Colonic mucosa (tissue), 4 donors: ENCODE measurements at regions not wholly inside any gene's neighbourhood (a gene's known extent, or its start where the extent isn't known, plus 50 kb on each side); places are given as distances from the start of the nearest gene placed in this dataset.

Source experiments
- DNase-seq: peaks from one replicate; pipeline ENCODE4 v3.0.0-alpha.2; 2020
- H3K27ac ChIP-seq: fragments of 200-600 bp; one replicate; pipeline ENCODE4 v1.8.0; 2021
- H3K27me3 ChIP-seq: fragments of 200-600 bp; one replicate; pipeline ENCODE4 v1.8.0; 2021
- H3K36me3 ChIP-seq: fragments of 200-600 bp; one replicate; pipeline ENCODE4 v1.8.0; 2021
- H3K4me1 ChIP-seq: fragments of 200-600 bp; one replicate; pipeline ENCODE4 v1.8.0; 2021; ENCODE audit warnings: mild to moderate bottlenecking
- H3K4me3 ChIP-seq: fragments of 200-600 bp; one replicate; pipeline ENCODE4 v1.8.0; 2021
- H3K9ac ChIP-seq, 2 donors: one replicate each; pipeline ENCODE4 v1.7.0; 2013; ENCODE audit warnings: control low read depth in 2 of 2, low read depth in 2 of 2, low read length in 2 of 2
- H3K9me3 ChIP-seq: fragments of 200-600 bp; one replicate; pipeline ENCODE4 v1.8.0; 2021
- CTCF ChIP-seq: fragments of 200-600 bp; IDR thresholded peaks from one replicate; pipeline ENCODE4 v1.8.0; 2022; ENCODE audit warnings: antibody characterized with exemption, mild to moderate bottlenecking
- intact Hi-C: fragments of 100-400 bp; cut with DNase I; formaldehyde crosslinking; loops from one replicate; pipeline ENCODE4 v1.14.1; 2022
- donor health status: healthy.
- donor health status: DM: no; HTN: no; CAD: no.
- donor health status: DM: no; HTN: no; CAD: no.

- no peak for TF ChIP-seq CTCF
- H3K4me1 ChIP-seq = no peaks in the 10 kb centered on the region
- no peaks in the 10 kb centered on the region for H3K9me3 ChIP-seq
- no peak overlapping the region for H3K4me3 ChIP-seq
- H3K27ac ChIP-seq = no peak overlapping the region
- no peak for DNase-seq
- no peaks in the 10 kb centered on the region for H3K36me3 ChIP-seq
- H3K9ac ChIP-seq = no peak overlapping the region
- no peaks in the 10 kb centered on the region for H3K27me3 ChIP-seq
- intact Hi-C loops = no loop called here
Measured at GRCh38 chr16:61555718-61556441, 480.4 kb downstream of the CDH8 start.

- Histone ChIP-seq H3K36me3 (no peaks in the 10 kb centered on the region), H3K4me3 (no peak overlapping the region), H3K27ac (no peak overlapping the region), H3K4me1 (no peaks in the 10 kb centered on the region), H3K9me3 (no peaks in the 10 kb centered on the region), H3K27me3 (no peaks in the 10 kb centered on the region), H3K9ac (no peak overlapping the region)
- TF ChIP-seq CTCF = no peak
- intact Hi-C loops = no loop called here
- DNase-seq = no peak
Measured at GRCh38 chr16:61549327-61549726, 486.9 kb downstream of the CDH8 start.

- no peak overlapping the region for H3K27ac ChIP-seq
- H3K9ac ChIP-seq = no peak overlapping the region
- TF ChIP-seq CTCF = no peak
- H3K9me3 ChIP-seq = no peaks in the 10 kb centered on the region
- intact Hi-C loops = no loop called here
- H3K4me3 ChIP-seq = no peak overlapping the region
- no peak for DNase-seq
- no peaks in the 10 kb centered on the region for H3K36me3 ChIP-seq
- H3K4me1 ChIP-seq = no peaks in the 10 kb centered on the region
- no peaks in the 10 kb centered on the region for H3K27me3 ChIP-seq
Measured at GRCh38 chr16:61547626-61548025, 488.6 kb downstream of the CDH8 start.

- Histone ChIP-seq H3K27ac (no peak overlapping the region), H3K9ac (no peak overlapping the region), H3K4me1 (no peaks in the 10 kb centered on the region), H3K4me3 (no peak overlapping the region), H3K27me3 (no peaks in the 10 kb centered on the region), H3K9me3 (no peaks in the 10 kb centered on the region), H3K36me3 (no peaks in the 10 kb centered on the region)
- intact Hi-C loops = no loop called here
- no peak for TF ChIP-seq CTCF
- DNase-seq = no peak
Measured at GRCh38 chr16:61544165-61544564, 492.1 kb downstream of the CDH8 start.

GRCh38 chr16:61540216-61540615 lies 496.0 kb downstream of the CDH8 start:
- Histone ChIP-seq H3K9me3 (no peaks in the 10 kb centered on the region), H3K27ac (no peak overlapping the region), H3K36me3 (no peaks in the 10 kb centered on the region), H3K4me1 (no peaks in the 10 kb centered on the region), H3K9ac (no peak overlapping the region), H3K27me3 (no peaks in the 10 kb centered on the region), H3K4me3 (no peak overlapping the region)
- no peak for TF ChIP-seq CTCF
- intact Hi-C loops = no loop called here
- DNase-seq = no peak
